Neuronal stem cell (in vitro differentiated cells): ENCODE measurements at regions not wholly inside any gene's neighbourhood (a gene's known extent, or its start where the extent isn't known, plus 50 kb on each side); places are given as distances from the start of the nearest gene placed in this dataset.

ENCODE experiments used
- DNase-seq: peaks from one replicate; pipeline ENCODE4 v3.0.0-alpha.2; 2013; ENCODE audit warnings: low spot score
- H2AFZ ChIP-seq: one replicate; pipeline ENCODE4 v1.6.1; 2013; ENCODE audit warnings: mild to moderate bottlenecking, low read length, inconsistent platforms
- H2AK5ac ChIP-seq: 2 replicates; pipeline ENCODE4 v1.6.1; 2013; ENCODE audit warnings: low read depth, mild to moderate bottlenecking, inconsistent platforms, low read length, moderate library complexity, mixed read lengths
- H2BK120ac ChIP-seq: 2 replicates; pipeline ENCODE4 v1.6.1; 2013; ENCODE audit warnings: low read depth, mild to moderate bottlenecking, inconsistent platforms, low read length, moderate library complexity, mixed read lengths
- H2BK12ac ChIP-seq: one replicate; pipeline ENCODE4 v1.6.1; 2013; ENCODE audit warnings: low read length, inconsistent platforms
- H2BK15ac ChIP-seq: 2 replicates; pipeline ENCODE4 v1.6.1; 2013; ENCODE audit warnings: mild to moderate bottlenecking, low read length, inconsistent platforms, mixed read lengths
- H2BK5ac ChIP-seq: one replicate; pipeline ENCODE4 v1.6.1; 2013; ENCODE audit warnings: inconsistent platforms, mild to moderate bottlenecking, low read length, moderate library complexity
- H3K14ac ChIP-seq: one replicate; pipeline ENCODE4 v1.6.1; 2013; ENCODE audit warnings: low read length, inconsistent platforms
- H3K18ac ChIP-seq: 2 replicates; pipeline ENCODE4 v1.6.1; 2013; ENCODE audit warnings: low read length, inconsistent platforms
- H3K23ac ChIP-seq: 2 replicates; pipeline ENCODE4 v1.6.1; 2013; ENCODE audit warnings: low read depth, mild to moderate bottlenecking, mixed read lengths, low read length, inconsistent platforms; ENCODE audit not compliant: poor library complexity
- H3K27ac ChIP-seq: replicated peaks from 3 replicates; pipeline ENCODE4 v1.5.1; 2013; ENCODE audit warnings: low read length, inconsistent platforms
- H3K27me3 ChIP-seq, 3 experiments: 2 replicates each; pipeline ENCODE4 v1.6.1; 2013; ENCODE audit warnings: low read length in 3 of 3, mild to moderate bottlenecking in 2 of 3, inconsistent platforms in 1 of 3, low read depth in 1 of 3, mixed read lengths in 1 of 3, moderate library complexity in 1 of 3; ENCODE audit not compliant: control insufficient read depth in 3 of 3, insufficient read depth in 3 of 3
- H3K36me3 ChIP-seq, 2 donors: replicated peaks in 1 of 2; 2 replicates each; pipeline ENCODE4 v1.6.1; 2013; ENCODE audit warnings: low read length in 2 of 2; ENCODE audit not compliant: control insufficient read depth in 2 of 2, insufficient read depth in 2 of 2
- H3K4ac ChIP-seq: 2 replicates; pipeline ENCODE4 v1.6.1; 2013; ENCODE audit warnings: inconsistent platforms, mild to moderate bottlenecking, low read length, moderate library complexity
- H3K4me1 ChIP-seq, 2 donors: 1 replicate in 1 of 2; 2 replicates in 1 of 2; pipeline ENCODE4 v1.6.1; 2013; ENCODE audit warnings: low read length in 2 of 2, low read depth in 1 of 2; ENCODE audit not compliant: control insufficient read depth in 2 of 2, insufficient read depth in 1 of 2
- H3K4me2 ChIP-seq: one replicate; pipeline ENCODE4 v1.6.1; 2013; ENCODE audit warnings: mild to moderate bottlenecking, low read length, inconsistent platforms; ENCODE audit not compliant: insufficient read depth, poor library complexity, severe bottlenecking
- H3K4me3 ChIP-seq, 2 donors: 2 replicates each; pipeline ENCODE4 v1.5.1; 2013; ENCODE audit warnings: low read length in 2 of 2, mild to moderate bottlenecking in 2 of 2, inconsistent platforms in 1 of 2, moderate library complexity in 1 of 2
- H3K79me1 ChIP-seq: one replicate; pipeline ENCODE4 v1.6.1; 2013; ENCODE audit warnings: low read depth, mild to moderate bottlenecking, inconsistent platforms, low read length, moderate library complexity
- H3K9ac ChIP-seq: one replicate; pipeline ENCODE4 v1.6.1; 2013; ENCODE audit warnings: mild to moderate bottlenecking, low read depth, low read length, inconsistent platforms; ENCODE audit not compliant: poor library complexity
- H3K9me3 ChIP-seq, 2 donors: replicated peaks in 1 of 2; 2 replicates each; pipeline versions ENCODE3 to v1.6.1; 2013; ENCODE audit warnings: low read length in 2 of 2, mild to moderate bottlenecking in 2 of 2, inconsistent platforms in 1 of 2, low read depth in 1 of 2, mixed read lengths in 1 of 2, moderate library complexity in 1 of 2; ENCODE audit not compliant: control insufficient read depth in 2 of 2, insufficient read depth in 1 of 2
- H4K8ac ChIP-seq: one replicate; pipeline ENCODE4 v1.6.1; 2013; ENCODE audit warnings: low read depth, mild to moderate bottlenecking, inconsistent platforms, low read length, moderate library complexity
- H4K91ac ChIP-seq: one replicate; pipeline ENCODE4 v1.6.1; 2013; ENCODE audit warnings: low read length, low read depth, mild to moderate bottlenecking, inconsistent platforms; ENCODE audit not compliant: poor library complexity
- WGBS, 2 donors: extraction: QIAGEN DNeasy Blood & Tissue Kit; methylation state at CpG; one replicate each; pipeline ENCODE4 v1.1.7; 2013; ENCODE audit warnings: missing lambda C conversion rate in 2 of 2, mixed read lengths in 1 of 2; ENCODE audit not compliant: insufficient read length in 2 of 2, insufficient replicate concordance in 1 of 2; ENCODE audit errors: extremely low coverage in 2 of 2; 5-methylcytosine and 5-hydroxymethylcytosine counted together

- Histone ChIP-seq H3K4me3 (no peak overlapping the region), H4K91ac (no peak overlapping the region), H3K4ac (no peak overlapping the region), H2AK5ac (no peak overlapping the region), H2BK12ac (no peak overlapping the region), H3K4me1 (no peaks in the 10 kb centered on the region), H2AFZ (no peak overlapping the region), H2BK15ac (no peak overlapping the region), H3K9ac (no peak overlapping the region), H3K36me3 (no peaks in the 10 kb centered on the region), H3K27me3 (no peaks in the 10 kb centered on the region), H3K27ac (no peak overlapping the region), H2BK120ac (no peak overlapping the region), H4K8ac (no peak overlapping the region), H3K18ac (no peak overlapping the region), H3K4me2 (no peak overlapping the region), H3K9me3 (no peaks in the 10 kb centered on the region), H3K14ac (no peak overlapping the region), H3K79me1 (no peaks in the 10 kb centered on the region), H2BK5ac (no peak overlapping the region), H3K23ac (no peak overlapping the region)
- peak; percentile 9 for DNase-seq
Observed at GRCh38 chr11:98657711-98658110, 363.0 kb upstream of the CNTN5 start.

- Histone ChIP-seq H4K91ac (no peak overlapping the region), H3K4me3 (no peak overlapping the region), H2AK5ac (no peak overlapping the region), H3K9ac (no peak overlapping the region), H3K18ac (no peak overlapping the region), H3K4ac (no peak overlapping the region), H3K36me3 (no peaks in the 10 kb centered on the region), H2BK5ac (no peak overlapping the region), H2BK15ac (no peak overlapping the region), H3K4me2 (no peak overlapping the region), H3K79me1 (no peaks in the 10 kb centered on the region), H3K4me1 (no peaks in the 10 kb centered on the region), H3K27me3 (no peaks in the 10 kb centered on the region), H4K8ac (no peak overlapping the region), H3K27ac (no peak overlapping the region), H3K14ac (no peak overlapping the region), H3K9me3 (no peaks in the 10 kb centered on the region), H2AFZ (no peak overlapping the region), H2BK12ac (no peak overlapping the region), H3K23ac (no peak overlapping the region), H2BK120ac (no peak overlapping the region)
- no CpG with 5 or more reads among the region's 4 CpGs for WGBS, 2 donors
- no peak for DNase-seq
Observed at GRCh38 chr11:98659431-98659830, 361.3 kb upstream of the CNTN5 start.

- Histone ChIP-seq H3K9me3 (no peaks in the 10 kb centered on the region), H3K18ac (no peak overlapping the region), H4K8ac (no peak overlapping the region), H3K4me1 (no peaks in the 10 kb centered on the region), H3K36me3 (no peaks in the 10 kb centered on the region), H3K23ac (no peak overlapping the region), H3K9ac (no peak overlapping the region), H2AFZ (no peak overlapping the region), H2BK12ac (no peak overlapping the region), H3K4me2 (no peak overlapping the region), H4K91ac (no peak overlapping the region), H3K27ac (no peak overlapping the region), H2BK15ac (no peak overlapping the region), H2BK120ac (no peak overlapping the region), H2BK5ac (no peak overlapping the region), H3K4ac (no peak overlapping the region), H3K14ac (no peak overlapping the region), H3K27me3 (no peaks in the 10 kb centered on the region), H3K79me1 (no peaks in the 10 kb centered on the region), H3K4me3 (no peak overlapping the region), H2AK5ac (no peak overlapping the region)
- no CpG with 5 or more reads among the region's 2 CpGs for WGBS, 2 donors
- DNase-seq: no peak
Observed at GRCh38 chr11:98674390-98674789, 346.4 kb upstream of the CNTN5 start.

- DNase-seq: peak; percentile 2
- H3K4ac ChIP-seq: no peak overlapping the region
- no CpG with 5 or more reads among the region's 1 CpG for WGBS, 2 donors
Observed at GRCh38 chr11:98679673-98680072, 341.1 kb upstream of the CNTN5 start.

More at GRCh38 chr11:98679673-98680072, 341.1 kb upstream of the CNTN5 start:
- H3K4me1 ChIP-seq: peaks cover 0 to 4% of the 10 kb centered on the region in 2 donors
- no peak overlapping the region for H3K4me3 ChIP-seq
- peaks cover 0 to 4% of the 10 kb centered on the region in 2 donors for H3K9me3 ChIP-seq
- no peak overlapping the region for H2BK120ac ChIP-seq
- no peak overlapping the region for H4K91ac ChIP-seq
- H3K14ac ChIP-seq: no peak overlapping the region
- no peak overlapping the region for H2AK5ac ChIP-seq
- H3K36me3 ChIP-seq: no peaks in the 10 kb centered on the region
- no peak overlapping the region for H2BK12ac ChIP-seq
- H3K27ac ChIP-seq: no peak overlapping the region
- H4K8ac ChIP-seq: no peak overlapping the region
- H3K9ac ChIP-seq: no peak overlapping the region
- H3K4me2 ChIP-seq: no peak overlapping the region
- no peak overlapping the region for H3K23ac ChIP-seq
- no peak overlapping the region for H3K18ac ChIP-seq
- no peaks in the 10 kb centered on the region for H3K79me1 ChIP-seq
- H2AFZ ChIP-seq: no peak overlapping the region
- no peaks in the 10 kb centered on the region for H3K27me3 ChIP-seq
- H2BK5ac ChIP-seq: no peak overlapping the region
- no peak overlapping the region for H2BK15ac ChIP-seq
